ENCODE measurements at regions not wholly inside any gene's neighbourhood (a gene's known extent, or its start where the extent isn't known, plus 50 kb on each side); places are given as distances from the start of the nearest gene placed in this dataset.

DNA sequence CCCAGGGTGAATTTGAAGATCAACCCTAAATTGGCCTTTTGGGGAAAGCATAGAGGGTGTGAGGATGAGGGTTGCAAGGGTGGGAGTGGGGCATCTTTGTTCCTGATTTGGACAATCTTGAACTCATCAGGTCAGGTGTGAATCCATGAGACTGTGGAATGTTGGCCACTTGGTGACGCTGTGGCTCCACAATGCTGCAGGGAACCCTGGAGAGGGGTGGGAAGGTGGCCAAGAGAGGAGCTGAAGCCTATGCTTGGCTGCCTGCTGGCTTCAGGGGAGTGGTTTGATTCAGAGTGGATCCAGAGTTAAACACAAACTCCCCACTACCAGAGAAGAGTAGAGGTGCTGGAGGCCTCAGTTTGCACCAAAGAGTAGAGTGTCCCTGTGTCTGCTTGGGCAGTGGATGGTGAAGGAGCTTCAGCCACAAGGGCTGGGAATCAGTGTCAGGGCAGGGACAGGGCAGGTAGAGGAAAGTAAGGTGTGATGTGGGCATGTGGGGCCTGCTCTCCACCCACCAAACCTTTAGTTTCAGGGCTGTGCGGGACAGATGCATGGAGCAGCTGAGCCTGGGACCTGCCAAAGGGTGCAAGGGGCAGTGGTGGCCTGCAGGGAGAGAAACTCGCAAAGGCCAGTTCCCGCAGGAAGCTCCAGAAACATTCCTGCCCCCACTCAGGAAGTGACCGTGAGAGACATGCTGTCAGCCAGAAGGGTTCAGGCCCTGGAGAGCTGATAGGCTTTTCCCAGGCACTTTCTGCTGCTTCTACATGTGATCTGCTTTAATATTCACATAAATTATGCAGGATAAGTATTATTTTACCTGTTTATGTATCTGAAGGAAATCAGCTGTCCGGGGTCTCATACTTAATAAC, 81.0 kb upstream of the PRSS58 start:
- DNase-seq (ENCODE audit: insufficient read length, low spot score) (no peak), FAIRE-seq (no peak)
- TF ChIP-seq CTCF (IDR thresholded peaks at IDR 0.05; ENCODE audit: insufficient read depth, missing control alignments): peak; percentile 63

DNA sequence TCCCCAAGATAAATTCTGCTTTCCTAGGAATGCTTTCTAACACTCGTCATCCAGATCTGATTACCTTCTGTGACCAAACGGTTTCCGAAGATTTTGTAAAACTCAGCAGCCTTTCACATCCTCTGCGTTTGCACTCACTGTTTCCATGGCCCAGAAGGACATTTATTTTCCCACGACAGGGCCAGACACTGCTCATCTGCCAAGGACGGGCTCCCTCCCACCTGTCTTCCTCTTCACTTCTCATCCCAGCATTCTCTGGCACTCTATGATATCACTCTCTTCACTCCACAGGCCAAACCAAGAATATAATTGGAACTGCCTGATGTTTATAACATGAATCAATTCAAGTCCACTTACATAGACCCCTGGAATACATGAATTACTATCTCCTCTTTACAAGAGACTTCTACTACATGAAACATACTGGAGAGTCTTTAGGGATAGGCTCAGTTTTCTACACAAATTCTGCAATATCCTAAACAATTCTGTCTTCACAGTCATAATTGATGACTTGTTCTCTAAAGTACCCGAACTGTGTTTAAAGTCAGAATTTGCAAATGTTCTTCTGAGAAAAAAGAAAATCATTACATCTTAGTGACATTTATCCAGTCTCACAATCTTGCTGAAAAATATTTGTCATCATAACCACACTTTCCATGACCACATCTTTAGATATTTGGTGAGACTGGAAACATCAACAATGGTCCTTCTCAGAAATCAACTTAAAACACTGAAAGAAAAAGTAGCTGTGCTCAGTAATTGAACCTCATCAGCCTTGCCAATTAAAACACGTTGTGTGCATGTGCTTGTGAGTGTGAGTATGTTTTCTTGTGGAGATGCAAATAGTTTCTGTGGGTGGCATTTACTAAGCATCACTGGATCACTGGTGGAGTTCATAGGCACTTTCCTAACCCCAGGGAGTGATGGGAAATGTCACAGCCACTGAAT, 79.5 kb upstream of the PRSS58 start:
- TF ChIP-seq CTCF (IDR thresholded peaks at IDR 0.05; ENCODE audit: insufficient read depth, missing control alignments): no peak
- FAIRE-seq (no peak), DNase-seq (ENCODE audit: insufficient read length, low spot score) (no peak)

DNA sequence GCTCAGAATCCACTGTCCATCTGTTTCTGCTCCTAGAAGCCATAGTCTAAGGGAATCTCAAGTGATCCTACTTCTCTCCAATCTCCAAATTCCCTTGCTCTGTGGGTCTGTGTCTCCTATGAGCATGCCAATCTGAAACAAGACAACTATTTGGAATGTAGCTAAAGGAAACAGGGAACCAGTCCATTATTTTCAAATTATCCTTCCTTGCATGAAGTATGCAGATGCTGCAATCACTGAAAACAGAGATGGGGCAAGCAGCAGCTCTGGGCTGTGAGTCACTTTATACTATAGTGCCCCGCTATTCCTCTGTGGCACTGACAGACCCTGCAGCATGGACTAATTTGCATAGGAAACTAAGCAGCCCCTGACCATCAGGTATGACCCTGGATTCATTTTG, 76.9 kb upstream of the PRSS58 start:
- TF ChIP-seq CTCF (IDR thresholded peaks at IDR 0.05; ENCODE audit: insufficient read depth, missing control alignments): no peak
- no peak for FAIRE-seq

DNA sequence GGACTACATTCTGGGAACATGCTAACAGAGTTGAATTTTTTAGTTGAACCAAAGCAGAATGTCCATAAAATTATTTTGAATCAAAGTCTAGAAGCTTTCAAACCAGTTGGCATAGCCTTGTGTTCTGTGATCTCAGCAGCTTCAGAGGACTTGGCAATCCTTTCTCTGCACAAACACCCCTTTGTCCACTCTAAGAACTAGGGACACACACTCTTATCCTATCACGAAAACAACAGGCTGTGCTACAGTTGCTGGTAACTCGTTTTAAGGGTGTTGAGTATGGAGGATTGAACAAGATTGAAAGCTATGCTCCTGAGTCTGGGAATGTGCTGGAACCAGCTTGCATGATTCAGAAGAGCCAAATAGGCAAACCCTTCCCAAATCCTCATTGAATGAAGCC, 76.4 kb upstream of the PRSS58 start:
- DNase-seq (ENCODE audit: insufficient read length, low spot score) (no peak), FAIRE-seq (no peak)
- no peak for TF ChIP-seq CTCF (IDR thresholded peaks at IDR 0.05; ENCODE audit: insufficient read depth, missing control alignments)

More for the DNA sequence above, 76.9 kb upstream of the PRSS58 start:
- DNase-seq (ENCODE audit: insufficient read length, low spot score): no peak

DNA sequence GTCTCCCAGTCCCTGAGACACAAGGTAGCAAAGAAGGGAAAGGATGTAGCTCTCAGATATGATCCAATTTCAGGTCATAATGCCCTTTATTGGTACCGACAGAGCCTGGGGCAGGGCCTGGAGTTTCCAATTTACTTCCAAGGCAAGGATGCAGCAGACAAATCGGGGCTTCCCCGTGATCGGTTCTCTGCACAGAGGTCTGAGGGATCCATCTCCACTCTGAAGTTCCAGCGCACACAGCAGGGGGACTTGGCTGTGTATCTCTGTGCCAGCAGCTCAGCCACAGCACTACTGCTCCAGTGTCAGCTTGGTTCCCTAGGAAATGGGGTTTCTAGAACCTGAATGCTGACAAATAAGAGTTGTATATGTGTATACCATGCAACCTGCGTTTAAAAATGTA, 74.6 kb upstream of the PRSS58 start:
- DNase-seq (ENCODE audit: insufficient read length, low spot score) (no peak), FAIRE-seq (no peak)
- no peak for TF ChIP-seq CTCF (IDR thresholded peaks at IDR 0.05; ENCODE audit: insufficient read depth, missing control alignments)

- FAIRE-seq (no peak), DNase-seq (ENCODE audit: insufficient read length, low spot score) (no peak)
- TF ChIP-seq CTCF (IDR thresholded peaks at IDR 0.05; ENCODE audit: insufficient read depth, missing control alignments): no peak
Measured at GRCh38 chr7:142331941-142332340, 74.1 kb upstream of the PRSS58 start.
